HG02973 (cell line): ENCODE measurements at regions not wholly inside any gene's neighbourhood (a gene's known extent, or its start where the extent isn't known, plus 50 kb on each side); places are given as distances from the start of the nearest gene placed in this dataset.

ENCODE experiments used
- ATAC-seq: cut with Tn5 transposase; IDR thresholded peaks from one replicate; pipeline ENCODE4 v1.9.1; 2021; ENCODE audit warnings: moderate library complexity; ENCODE audit not compliant: unreplicated experiment

DNA sequence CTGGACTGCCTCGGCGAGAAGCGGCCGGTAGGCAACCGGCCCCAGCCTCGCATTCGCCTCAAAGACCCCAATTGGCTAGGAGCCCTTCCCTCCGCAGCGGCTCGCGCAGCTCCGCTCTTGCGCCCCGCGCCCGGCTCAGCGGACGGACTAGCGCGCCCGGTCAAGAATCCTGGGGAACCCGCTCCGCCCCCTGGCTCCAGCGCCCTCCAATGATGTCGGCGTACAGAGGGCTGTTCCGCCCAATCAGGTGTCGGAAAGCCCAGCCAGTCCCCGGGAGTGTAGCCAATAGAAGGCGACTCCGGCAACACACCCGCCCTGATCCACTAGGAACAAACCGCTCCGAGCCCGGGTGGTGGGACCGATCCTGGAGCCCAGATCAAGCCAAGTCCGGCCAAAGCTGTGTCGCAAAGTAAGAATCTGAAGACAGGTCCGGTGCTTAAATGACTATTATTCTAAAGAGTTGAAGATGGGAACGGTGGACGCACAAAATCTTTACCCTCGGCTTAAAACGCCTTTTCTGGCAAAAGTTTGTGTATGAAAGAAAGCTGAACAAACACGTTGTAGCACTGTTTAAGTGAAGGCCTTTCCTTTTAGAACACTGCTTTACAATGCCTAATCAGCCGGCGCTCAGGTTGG, 132.2 kb downstream of the OGFRL1 start:
- peak; percentile 99 for ATAC-seq

DNA sequence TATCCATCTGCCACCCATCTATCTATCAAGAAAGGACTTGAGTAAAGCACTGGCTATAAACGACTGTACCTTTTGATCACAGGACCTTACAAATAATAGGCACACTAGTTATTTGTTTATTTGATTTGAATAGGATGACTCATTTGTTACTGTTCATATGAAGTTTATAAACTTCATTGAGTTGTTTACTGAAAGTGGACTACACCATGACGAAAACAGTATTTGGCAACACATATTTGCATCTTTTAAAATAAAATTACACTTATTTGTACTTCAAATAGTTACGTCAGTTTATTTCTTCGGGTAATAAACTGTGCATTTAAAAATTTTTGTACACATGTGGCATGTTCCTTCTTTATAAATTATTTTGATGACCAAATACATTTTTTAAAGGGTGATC, 133.0 kb downstream of the OGFRL1 start:
- no peak for ATAC-seq

DNA sequence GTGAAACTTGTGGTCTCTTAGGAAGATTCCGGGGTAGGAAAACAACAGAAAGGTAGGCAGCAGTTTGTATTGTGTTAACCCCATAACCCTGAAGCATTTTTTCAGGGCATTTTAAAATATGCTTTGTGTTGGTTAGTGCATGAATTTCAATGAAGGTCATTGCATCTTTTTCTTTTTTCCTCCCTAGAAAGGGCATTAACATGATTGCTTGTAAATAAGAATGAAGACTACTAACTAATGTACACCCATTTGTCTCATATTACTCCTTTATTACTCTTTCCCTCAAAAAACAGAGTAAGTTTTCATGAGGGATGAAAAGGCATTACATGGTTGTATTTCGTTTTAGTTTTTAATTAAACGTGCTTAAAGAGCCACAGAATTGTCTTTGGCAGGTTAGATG, 141.4 kb downstream of the OGFRL1 start:
- ATAC-seq, result no peak

DNA sequence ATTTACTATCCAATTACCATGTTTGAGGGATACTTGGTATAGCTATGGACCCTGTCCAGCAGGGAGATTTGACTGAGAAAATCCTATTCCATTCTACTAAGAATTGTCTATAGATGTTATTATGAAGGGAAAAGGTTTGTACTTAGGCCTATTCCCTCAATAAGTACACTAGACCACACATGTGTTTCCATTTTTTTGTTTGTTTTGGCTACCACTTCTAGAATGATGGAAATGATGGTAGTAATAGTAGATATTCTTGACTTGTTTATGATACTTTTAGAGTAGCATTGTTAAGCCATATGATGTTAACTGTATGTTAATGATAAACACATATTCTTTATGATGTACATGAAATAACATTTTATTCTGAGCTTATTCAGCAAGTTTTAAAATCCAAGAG, 144.8 kb downstream of the OGFRL1 start:
- no peak for ATAC-seq

DNA sequence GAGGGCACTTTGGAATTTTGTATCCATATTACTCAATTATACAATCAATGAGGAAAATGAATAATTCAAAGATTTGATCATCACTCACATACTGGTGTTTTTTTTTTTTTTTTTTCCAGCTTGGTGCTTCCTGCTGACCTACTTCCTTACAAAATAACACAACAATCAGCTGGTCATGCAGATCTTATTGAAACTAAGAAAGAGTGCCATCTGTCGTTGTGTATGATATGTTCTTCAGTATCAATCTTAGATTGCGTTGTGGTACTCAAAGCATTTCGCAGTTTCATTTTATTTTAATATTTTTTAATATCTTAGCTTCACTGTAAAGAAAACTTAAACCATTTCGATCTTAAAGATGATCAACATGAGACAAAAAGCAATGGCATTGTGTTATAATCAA, 155.6 kb downstream of the OGFRL1 start:
- ATAC-seq, result no peak

DNA sequence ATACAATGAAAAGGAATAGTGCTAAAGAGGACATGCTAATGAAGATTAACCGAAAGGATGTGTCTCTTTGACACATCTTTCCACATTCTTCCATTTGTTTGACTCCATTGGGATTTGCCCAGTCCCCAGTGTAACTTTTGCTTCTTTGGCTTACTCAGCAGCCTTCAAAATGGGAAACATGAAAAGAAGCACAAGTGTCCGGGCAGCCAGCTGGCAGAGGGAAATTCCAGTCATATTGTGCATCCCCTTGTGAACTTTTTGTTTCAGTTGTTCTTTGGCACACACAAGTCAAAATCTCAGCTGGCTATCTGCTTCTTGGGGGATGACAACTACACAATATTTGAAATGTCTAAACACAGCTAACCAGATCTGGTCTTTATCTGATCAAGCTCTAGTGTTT, 157.4 kb downstream of the OGFRL1 start:
- ATAC-seq, result no peak

DNA sequence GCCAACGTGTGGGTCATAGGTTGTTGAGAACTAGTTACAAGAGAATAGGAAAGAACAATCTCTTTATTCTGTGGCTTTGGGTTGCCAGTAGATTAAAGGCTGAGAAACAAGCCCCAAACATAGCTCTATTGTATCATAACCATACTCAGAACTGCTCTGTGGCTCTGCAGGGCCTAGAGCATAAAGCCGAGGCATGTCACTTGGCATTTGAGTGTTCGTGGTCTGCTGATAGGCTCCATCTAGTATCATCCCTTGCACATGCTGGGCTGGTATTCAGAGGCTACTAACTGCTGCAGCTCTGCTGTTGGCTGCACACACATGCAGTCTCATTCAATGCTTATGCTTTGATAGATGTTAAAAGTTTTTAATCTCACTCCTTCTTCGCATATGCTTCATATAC, 157.9 kb downstream of the OGFRL1 start:
- ATAC-seq, result no peak

DNA sequence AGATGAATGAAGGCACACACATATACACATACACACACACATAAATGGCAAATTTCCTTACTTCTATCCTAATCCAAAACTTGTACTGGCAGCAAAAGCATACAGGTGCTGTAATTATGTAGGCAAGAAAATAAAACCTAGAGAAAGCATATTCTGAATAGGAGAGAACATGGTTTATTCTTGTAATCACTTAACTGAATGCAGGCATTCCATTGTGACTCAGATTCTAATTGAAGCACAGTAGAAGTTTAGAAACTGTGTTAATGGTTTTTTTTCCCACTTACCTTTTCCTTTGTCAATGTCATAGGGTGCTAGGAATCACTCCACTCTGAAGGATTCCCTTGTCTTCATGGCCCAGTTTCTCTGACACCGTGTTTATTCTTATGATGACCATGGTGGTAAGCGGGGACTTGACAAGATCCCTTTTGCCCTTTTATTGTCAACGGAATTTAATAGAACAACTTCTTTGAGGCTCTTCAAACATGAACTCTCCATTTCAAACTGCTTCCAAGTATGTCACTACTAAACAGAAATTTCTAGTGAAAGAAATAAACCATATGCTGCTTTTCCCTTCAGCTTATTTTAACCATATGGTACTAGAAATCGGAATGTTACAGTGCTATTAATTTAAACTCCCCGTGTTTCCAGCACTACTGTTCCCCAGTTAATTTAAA, 164.2 kb downstream of the OGFRL1 start:
- no peak for ATAC-seq

DNA sequence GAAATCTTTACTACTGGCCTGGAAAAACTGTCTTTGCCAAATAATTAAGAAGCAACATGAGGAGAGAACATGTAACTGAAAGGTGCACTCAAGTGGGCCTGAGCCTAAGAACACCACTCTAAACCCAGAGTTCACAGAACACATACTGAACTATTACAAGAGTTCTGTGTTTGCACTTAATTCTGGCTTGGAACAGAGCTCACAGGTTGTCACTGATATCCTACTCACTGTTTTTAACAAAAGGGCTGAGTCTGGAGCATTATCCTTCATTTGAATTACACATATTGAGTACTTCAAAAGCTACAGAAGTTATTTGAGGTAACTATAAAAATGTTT, 164.7 kb downstream of the OGFRL1 start:
- no peak for ATAC-seq

DNA sequence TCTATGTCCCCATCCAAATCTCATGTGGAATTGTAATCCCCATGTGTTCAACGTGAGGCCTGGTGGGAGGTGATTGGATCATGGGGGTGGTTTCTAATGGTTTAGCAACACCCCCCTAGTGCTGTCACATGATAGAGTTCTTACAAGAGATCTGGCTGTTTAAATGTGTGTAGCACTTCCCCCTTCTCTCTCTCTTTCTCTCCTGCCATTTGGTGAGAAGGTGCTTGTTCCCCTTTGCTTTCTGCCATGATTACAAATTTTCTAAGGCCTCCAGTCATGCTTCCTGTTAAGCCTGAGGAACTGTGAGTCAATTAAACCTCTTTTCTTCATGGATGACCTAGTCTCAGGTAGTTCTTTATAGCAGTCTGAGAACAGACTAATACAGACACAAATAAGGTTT, 165.4 kb downstream of the OGFRL1 start:
- no peak for ATAC-seq

DNA sequence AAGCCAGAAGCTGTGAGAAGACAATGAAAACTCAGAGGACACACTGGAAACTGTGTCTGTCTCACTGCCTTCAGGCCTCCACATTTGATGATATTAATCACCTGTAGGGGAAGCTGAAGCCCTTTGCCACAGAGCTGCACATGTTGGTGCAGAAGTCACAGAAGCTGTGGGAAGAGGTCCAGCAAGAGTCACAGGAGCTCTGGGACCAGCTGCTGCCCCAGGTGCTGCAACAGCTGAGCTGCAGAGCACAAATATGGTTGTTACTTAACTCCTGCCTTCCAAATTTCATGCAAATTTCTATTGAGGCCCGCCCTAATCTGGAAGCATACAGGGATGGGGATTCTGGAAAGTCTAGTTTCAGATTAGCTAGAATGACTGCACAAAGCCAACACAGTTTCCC, 169.3 kb downstream of the OGFRL1 start:
- no peak for ATAC-seq

DNA sequence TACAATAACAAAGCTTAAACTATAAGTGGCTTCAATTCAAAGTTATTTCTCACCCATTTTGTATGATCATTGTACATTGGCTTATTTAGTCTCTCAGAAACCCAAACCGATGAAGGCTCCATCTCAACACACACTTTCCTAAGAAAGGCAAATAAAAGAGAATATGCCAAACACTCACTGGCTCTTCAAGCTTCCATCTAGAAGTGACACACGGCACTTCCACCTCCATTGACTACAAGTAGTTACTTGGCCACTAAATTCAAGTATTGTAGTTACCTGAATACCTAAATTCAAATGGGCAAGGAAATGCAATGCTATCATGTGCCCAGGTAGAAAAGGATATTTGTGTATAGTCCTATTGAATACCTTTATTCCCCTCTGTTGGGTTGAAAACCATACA, 170.6 kb downstream of the OGFRL1 start:
- no peak for ATAC-seq

DNA sequence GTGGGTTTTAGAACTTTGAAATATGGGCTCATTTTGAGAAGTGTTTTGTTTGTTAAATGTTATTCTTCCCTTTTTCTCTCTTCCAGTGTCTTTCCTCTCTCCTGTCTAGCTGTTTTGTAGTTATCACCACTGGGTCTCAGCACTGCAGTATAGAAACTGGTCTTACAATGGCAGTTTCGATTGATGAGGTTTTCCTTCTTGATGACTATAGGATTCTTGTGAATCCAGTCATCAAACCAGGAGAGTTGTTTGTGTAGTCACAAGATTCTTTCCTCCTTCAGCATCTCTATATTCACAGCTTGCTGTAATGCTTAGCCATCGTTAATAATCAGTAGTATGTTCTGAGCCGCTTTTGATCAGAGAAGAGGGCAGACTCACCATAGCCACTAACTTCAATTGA, 172.3 kb downstream of the OGFRL1 start:
- ATAC-seq, result no peak

DNA sequence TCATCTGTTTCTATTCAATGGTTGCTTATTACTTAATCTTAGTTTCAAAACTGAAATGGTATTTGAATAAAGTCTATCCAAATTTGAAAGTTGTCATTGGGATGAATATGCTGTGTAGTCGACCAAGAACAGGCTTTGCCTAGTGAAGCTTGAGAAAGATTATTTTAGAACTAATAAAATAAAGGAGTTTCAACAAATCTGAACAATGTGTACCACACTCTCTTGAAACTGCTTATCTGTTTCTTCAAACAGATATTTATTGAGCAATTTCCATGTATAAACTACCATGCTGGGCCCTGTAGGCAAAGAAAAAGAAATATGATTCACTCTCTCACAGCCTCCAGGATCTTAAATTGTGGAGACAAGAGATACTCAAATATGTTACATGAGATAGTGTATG, 174.4 kb downstream of the OGFRL1 start:
- no peak for ATAC-seq

DNA sequence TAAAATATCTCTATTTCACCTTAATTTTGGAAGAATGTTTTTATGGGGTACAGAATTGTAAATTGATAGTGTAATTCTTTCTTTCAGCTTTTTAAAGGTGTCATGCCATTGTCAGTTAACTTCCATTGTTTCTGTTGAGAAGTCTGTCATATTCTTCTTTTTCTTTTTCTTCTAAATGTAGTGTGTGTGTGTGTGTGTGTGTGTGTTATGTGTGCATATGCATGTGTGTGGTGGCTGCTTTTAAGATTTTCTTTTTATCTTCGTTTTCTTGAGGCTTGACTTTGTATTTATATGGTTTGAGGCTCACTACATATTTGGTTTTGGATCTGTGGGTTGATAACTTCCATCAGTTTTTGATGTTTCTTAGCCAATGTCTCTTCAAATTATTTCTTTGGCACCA, 176.5 kb downstream of the OGFRL1 start:
- no peak for ATAC-seq

DNA sequence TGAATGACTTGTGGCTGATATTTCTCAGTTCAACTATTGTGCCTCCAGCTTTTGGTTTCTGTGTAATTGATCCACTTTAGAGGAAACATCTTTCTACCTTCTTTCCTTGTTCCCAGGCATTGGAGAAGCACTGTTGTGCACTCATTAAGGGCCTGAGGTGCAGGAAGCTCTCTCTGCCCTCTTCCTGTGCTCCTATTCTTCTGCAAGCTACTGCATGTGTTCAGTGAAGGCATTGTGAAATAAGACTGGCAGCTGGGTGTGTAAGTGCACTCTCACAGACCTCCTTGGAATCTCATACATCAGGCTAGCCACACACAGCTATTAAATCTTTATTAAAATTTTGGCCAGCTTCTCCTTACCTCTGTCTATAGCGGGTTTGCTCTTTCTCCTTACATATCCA, 177.8 kb downstream of the OGFRL1 start:
- ATAC-seq, result no peak

DNA sequence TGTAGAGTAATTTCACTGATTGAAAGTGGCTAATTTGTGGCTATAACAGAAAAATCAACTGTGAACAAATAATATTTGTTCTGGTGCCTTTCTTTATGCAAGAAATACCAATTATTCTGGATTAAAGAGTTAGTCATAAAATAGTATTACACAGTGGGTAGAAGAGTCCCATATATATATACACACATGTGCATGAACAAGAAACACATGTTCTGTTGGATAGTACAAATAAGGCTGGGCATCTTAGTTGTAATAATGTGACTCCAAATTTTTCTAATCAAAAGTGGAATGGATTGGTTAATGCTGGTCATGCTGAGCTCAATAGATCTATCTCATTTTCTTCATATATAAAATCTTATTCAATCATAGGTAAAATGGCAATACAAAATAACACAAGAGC, 179.4 kb downstream of the OGFRL1 start:
- no peak for ATAC-seq

DNA sequence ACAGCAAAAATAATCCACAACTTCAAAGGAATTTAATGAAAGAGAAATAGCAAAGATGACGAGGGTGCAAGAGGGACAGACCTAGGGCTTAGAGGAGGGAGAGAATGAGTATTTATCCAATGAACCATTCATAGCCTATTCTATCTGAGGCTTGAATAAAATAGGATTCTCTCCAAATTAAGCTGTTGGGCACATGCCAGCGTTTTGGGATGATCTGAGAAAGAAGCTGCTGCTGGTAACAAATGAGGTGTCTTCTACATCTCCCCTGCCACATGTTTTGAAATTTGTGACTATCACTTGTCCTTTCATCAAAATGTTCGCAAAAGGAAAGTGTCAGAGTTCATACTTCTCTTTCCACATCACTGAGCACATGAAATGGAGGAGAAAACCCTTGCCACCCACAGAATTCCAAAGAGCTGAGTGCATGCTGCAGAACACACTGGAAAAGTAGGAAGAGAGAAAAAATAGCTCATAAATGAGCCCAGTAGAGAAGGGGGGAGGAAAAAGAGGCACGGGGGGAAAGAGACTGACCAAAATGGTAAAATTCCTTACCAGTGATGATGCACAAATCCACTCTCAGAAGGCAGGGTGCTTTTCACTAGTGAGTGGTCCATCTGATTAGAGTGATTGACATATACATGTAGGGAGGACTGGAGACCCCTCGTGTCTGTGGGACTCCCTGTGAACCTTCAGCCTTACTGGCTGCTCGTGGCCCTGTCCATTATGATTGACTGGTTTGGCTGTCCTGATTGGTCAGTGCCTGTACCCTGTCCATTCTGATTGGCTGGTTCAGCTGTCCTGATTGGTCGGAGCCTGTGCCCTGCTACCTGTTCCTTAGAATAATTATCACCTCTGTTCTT, 180.5 kb downstream of the OGFRL1 start:
- no peak for ATAC-seq

DNA sequence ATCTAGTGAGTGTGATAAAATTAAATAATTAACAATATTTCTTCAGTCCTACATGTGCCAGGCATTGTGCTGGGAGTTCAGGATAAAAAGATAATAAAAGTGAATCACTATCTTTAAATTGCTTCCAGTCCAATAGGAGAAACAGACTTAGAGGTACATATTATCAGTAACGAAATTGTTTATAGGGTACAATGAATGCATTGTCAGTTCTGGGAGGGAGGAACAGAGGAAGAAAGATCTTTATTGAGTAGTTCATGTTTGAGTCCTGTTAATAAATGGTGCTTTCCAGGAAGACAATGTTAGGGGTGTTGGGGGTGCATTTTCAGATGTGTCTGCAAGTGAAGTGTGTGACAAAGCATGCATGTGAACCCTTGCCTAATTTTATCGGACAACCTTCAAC, 183.1 kb downstream of the OGFRL1 start:
- ATAC-seq, result no peak

DNA sequence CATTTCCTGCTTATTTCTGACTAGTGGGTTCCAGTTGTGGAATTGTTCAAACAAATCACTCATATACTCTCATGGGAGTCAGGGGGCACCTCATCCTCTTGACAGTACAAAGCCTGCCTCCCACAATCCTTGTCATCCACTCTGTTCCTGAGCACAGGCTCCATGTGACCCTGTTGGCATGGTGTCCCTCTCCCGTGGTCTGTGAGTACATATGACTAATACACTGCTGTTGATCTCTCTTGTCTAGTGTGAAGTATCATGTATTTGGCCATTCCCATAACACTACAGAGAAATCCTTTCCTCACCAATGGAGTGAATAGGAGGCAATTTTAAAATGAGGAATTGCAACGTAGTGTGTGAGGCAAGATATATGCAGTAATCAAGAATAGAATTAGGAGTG, 185.3 kb downstream of the OGFRL1 start:
- ATAC-seq, result no peak

DNA sequence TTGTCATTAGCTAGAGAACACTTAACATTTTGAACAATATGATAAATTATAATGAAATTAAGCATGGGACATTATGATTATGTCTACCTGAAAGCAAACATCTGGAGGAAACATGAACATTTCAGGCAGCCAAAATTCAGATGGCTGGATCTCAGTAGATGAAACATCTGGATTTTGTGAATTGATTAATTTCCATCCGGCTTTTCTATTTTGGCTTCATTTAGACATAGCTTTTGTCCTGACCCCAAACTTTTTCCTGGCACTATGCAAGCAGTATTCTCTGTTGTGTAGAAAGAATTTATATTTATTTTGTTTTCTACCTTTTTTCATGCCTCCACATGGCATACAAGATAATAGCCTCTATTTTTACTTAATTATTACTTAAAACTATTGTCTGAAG, 186.3 kb downstream of the OGFRL1 start:
- no peak for ATAC-seq

DNA sequence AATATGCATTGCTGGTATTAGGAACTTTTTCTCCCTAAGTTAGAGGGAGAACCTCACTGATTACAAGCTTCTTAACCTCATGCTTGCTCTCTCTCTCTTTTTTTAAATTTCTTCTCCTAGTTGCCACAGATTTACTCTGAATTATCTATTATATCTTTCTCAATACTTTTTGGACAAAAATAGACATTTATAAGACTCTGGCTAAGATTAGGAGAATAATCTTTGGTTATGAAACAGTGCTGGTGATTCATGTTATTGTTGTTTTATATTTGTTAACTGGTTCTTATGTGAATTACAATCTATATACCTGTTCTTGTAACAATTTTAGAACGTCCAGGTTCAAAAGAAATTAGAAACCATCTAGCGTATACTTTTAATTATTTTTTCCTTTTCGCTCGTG, 187.8 kb downstream of the OGFRL1 start:
- ATAC-seq, result no peak
